ENCODE measurements at regions not wholly inside any gene's neighbourhood (a gene's known extent, or its start where the extent isn't known, plus 50 kb on each side); places are given as distances from the start of the nearest gene placed in this dataset.

DNA sequence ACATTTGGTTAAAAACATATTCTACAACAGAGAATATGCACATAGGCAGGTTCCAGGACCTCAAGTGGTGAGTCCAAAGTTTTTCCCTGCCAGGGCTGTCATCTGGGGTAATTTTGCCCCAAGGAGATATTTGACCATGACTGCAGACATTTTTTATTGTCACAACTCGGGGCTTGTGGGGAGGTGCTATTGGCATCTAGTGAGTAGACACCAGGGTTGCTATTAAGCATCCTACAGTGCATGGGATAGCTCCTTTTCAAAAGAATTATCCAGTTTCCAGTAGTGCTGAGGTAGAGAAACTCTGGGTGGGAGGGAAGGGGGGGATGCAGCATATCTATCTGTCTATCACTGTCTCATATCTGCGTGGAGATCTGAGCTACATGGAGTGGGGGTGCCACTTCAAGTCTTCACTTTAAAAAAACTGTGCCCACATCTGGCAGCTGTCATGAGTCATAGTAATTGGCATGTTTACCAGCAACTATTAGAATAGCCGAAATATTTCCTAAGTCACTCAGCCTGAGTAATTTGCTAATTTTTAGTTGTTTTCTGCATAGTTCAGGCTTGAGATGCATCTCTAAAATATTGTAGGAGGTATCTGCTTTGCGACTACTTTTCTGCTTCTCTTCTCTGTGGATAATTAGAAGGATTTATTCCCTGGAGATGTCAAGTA, 254.0 kb upstream of the RBMS1 start:
- no peak for DNase-seq (ENCODE audit: low spot score)
- Mint-ChIP-seq H3K36me3 (ENCODE audit: low read depth) (no peaks in the 10 kb centered on the region), H3K27ac (ENCODE audit: unreplicated experiment) (no peak overlapping the region), H3K4me3 (ENCODE audit: unreplicated experiment) (no peak overlapping the region), H3K9me3 (ENCODE audit: low read depth) (no peaks in the 10 kb centered on the region), H3K27me3 (ENCODE audit: low read depth) (no peaks in the 10 kb centered on the region), H3K4me1 (ENCODE audit: low read depth) (peaks cover 36% of the 10 kb centered on the region)
- no peak for TF ChIP-seq CTCF (IDR thresholded peaks at IDR 0.05)

DNA sequence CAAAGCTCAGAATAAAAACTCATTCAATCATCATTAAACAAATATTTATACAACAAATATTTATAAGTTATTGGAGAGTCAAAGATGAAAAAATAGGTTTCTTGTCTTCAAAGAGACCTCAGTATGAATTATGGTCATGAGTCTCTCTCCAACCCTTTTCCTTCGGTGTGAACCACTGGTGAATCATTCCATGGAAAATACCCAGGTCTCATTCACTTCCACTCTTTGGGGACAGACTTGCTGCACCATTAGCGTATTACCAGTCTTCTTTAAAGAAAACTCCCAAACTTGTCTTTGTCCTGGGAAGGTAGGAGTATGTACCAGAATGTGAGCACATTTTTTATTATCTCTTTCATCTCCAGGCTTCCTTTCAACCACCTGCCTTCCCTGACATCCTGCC, 257.4 kb upstream of the RBMS1 start:
- DNase-seq (ENCODE audit: low spot score): no peak
- no peak overlapping the region for H3K27ac Mint-ChIP-seq (ENCODE audit: unreplicated experiment)
- no peak for TF ChIP-seq CTCF (IDR thresholded peaks at IDR 0.05)
- H3K36me3 Mint-ChIP-seq (ENCODE audit: low read depth): no peaks in the 10 kb centered on the region
- H3K4me1 Mint-ChIP-seq (ENCODE audit: low read depth): peaks cover 41% of the 10 kb centered on the region
- H3K4me3 Mint-ChIP-seq (ENCODE audit: unreplicated experiment): no peak overlapping the region
- H3K9me3 Mint-ChIP-seq (ENCODE audit: low read depth): peaks cover 13% of the 10 kb centered on the region
- H3K27me3 Mint-ChIP-seq (ENCODE audit: low read depth): no peaks in the 10 kb centered on the region

- H3K36me3 Mint-ChIP-seq (ENCODE audit: low read depth): no peaks in the 10 kb centered on the region
- TF ChIP-seq CTCF (IDR thresholded peaks at IDR 0.05): no peak
- peak overlapping the region; percentile 87 for H3K27ac Mint-ChIP-seq (ENCODE audit: unreplicated experiment)
- peaks cover 37% of the 10 kb centered on the region for H3K4me1 Mint-ChIP-seq (ENCODE audit: low read depth)
- no peak for DNase-seq (ENCODE audit: low spot score)
- H3K27me3 Mint-ChIP-seq (ENCODE audit: low read depth): no peaks in the 10 kb centered on the region
- H3K9me3 Mint-ChIP-seq (ENCODE audit: low read depth): peaks cover 13% of the 10 kb centered on the region
- no peak overlapping the region for H3K4me3 Mint-ChIP-seq (ENCODE audit: unreplicated experiment)
Measured at GRCh38 chr2:160752475-160753330, 259.1 kb upstream of the RBMS1 start.

DNA sequence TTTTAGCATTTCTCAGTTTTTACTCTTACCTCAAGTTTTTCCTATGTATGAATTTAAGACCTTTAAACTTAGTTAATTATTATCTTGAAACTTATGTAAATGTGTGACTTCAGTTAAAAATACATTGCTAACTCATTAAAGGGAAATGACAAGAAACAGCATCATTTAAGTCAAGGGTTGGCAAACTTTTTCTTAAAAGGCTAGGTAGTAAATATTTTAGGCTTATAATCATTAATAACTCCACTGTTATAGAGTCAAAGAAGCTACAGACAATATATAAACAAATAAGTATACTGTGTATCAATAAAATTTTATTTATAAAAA, 259.7 kb upstream of the RBMS1 start:
- Mint-ChIP-seq H3K27ac (ENCODE audit: unreplicated experiment) (no peak overlapping the region), H3K9me3 (ENCODE audit: low read depth) (peaks cover 13% of the 10 kb centered on the region), H3K4me3 (ENCODE audit: unreplicated experiment) (no peak overlapping the region), H3K36me3 (ENCODE audit: low read depth) (no peaks in the 10 kb centered on the region), H3K4me1 (ENCODE audit: low read depth) (peaks cover 31% of the 10 kb centered on the region), H3K27me3 (ENCODE audit: low read depth) (no peaks in the 10 kb centered on the region)
- DNase-seq (ENCODE audit: low spot score): no peak
- no peak for TF ChIP-seq CTCF (IDR thresholded peaks at IDR 0.05)

GRCh38 chr2:160753960-160754359, 260.4 kb upstream of the RBMS1 start:
- Mint-ChIP-seq H3K27ac (ENCODE audit: unreplicated experiment) (peak overlapping the region; percentile 39), H3K27me3 (ENCODE audit: low read depth) (no peaks in the 10 kb centered on the region)

More at GRCh38 chr2:160753960-160754359, 260.4 kb upstream of the RBMS1 start:
- H3K4me1 Mint-ChIP-seq (ENCODE audit: low read depth): peaks cover 28% of the 10 kb centered on the region
- H3K36me3 Mint-ChIP-seq (ENCODE audit: low read depth): no peaks in the 10 kb centered on the region
- DNase-seq (ENCODE audit: low spot score): no peak
- no peak for TF ChIP-seq CTCF (IDR thresholded peaks at IDR 0.05)
- no peak overlapping the region for H3K4me3 Mint-ChIP-seq (ENCODE audit: unreplicated experiment)
- H3K9me3 Mint-ChIP-seq (ENCODE audit: low read depth): peaks cover 13% of the 10 kb centered on the region
